ENCODE measurements at regions not wholly inside any gene's neighbourhood (a gene's known extent, or its start where the extent isn't known, plus 50 kb on each side); places are given as distances from the start of the nearest gene placed in this dataset.

GRCh38 chr7:118699222-118699621 lies 474.7 kb downstream of the ANKRD7 start:
- no peak for DNase-seq
- intact Hi-C loops (cut with DNase I; ENCODE audit: low total_unique reads) = no loop called here
- Histone ChIP-seq H3K9me3 (no peaks in the 10 kb centered on the region), H3K4me1 (no peaks in the 10 kb centered on the region), H3K27me3 (no peaks in the 10 kb centered on the region), H3K4me3 (no peak overlapping the region), H3K36me3 (no peaks in the 10 kb centered on the region), H3K27ac (no peak overlapping the region)
- no peak for TF ChIP-seq CTCF (IDR thresholded peaks at IDR 0.05)
- TF ChIP-seq POLR2A (IDR thresholded peaks at IDR 0.05) = no peak

DNA sequence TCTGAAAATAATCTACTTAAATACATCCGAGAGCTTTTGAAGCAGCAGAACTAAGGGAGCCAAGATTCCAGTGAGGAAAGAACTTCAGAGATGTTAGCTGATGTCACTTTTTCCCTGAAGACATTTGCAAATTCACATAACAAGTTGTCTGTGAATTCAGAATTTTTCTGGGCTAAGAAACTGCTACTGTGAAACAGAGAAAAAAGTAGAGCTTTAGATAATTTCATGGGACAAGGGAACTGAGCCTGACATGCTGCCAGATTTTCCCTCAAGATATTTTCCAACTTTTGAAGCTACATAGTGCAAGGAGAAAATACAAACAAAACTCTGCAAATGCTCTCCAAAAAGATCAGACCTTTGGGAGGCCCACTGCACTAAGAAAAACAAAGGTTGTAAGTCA lies 484.2 kb downstream of the ANKRD7 start:
- Histone ChIP-seq H3K9me3 (no peaks in the 10 kb centered on the region), H3K4me3 (no peak overlapping the region), H3K27me3 (no peaks in the 10 kb centered on the region), H3K36me3 (no peaks in the 10 kb centered on the region), H3K27ac (no peak overlapping the region), H3K4me1 (no peaks in the 10 kb centered on the region)
- intact Hi-C loops (cut with DNase I; ENCODE audit: low total_unique reads) = no loop called here
- TF ChIP-seq POLR2A (IDR thresholded peaks at IDR 0.05) = no peak
- TF ChIP-seq CTCF (IDR thresholded peaks at IDR 0.05) = no peak
- DNase-seq = no peak

GRCh38 chr7:118711688-118712087 lies 487.2 kb downstream of the ANKRD7 start:
- no peaks in the 10 kb centered on the region for H3K4me1 ChIP-seq
- TF ChIP-seq CTCF (IDR thresholded peaks at IDR 0.05) (no peak), POLR2A (IDR thresholded peaks at IDR 0.05) (no peak)
- H3K27me3 ChIP-seq = no peaks in the 10 kb centered on the region
- no peaks in the 10 kb centered on the region for H3K9me3 ChIP-seq
- no peak overlapping the region for H3K4me3 ChIP-seq
- no peak for DNase-seq
- intact Hi-C loops (cut with DNase I; ENCODE audit: low total_unique reads) = no loop called here
- H3K27ac ChIP-seq = no peak overlapping the region
- no peaks in the 10 kb centered on the region for H3K36me3 ChIP-seq

DNA sequence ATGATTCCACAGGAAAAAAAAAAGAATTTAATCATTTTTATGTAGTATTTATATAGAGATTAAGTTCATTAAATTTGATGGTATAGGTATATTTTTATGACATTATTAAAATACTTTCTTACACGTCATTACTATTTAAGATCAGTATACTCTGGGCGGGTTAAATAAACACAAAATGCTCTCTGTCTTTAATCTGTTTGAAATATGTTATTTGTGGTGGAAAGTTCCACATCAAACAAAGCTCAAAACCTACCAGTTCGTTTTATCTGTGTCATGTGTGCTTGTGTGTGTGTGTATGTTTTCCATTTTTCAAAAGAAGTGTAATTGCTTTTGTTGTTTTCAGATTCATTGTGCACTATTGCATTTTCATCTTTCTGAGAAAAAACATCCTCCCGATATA lies 488.5 kb downstream of the ANKRD7 start:
- intact Hi-C loops (cut with DNase I; ENCODE audit: low total_unique reads) = no loop called here
- no peaks in the 10 kb centered on the region for H3K27me3 ChIP-seq

DNA sequence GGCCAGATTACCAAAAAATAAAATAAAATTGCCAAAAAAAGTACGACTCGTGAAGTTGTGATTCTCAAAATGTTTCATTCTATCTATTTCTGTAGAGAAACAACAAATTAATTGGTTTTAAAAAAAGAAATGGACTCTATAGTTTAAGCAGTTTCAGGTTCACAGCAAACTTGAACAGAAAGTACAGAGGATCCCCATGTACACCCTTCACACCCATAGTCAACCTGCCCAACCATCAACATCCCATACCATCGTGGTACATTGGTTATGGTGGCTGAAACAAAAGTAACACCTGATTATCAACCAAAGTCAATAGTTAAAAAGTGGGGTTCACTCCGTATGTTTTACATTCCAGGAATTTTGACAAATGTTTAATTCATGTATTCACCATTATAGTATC lies 496.1 kb downstream of the ANKRD7 start:
- Histone ChIP-seq H3K9me3 (no peaks in the 10 kb centered on the region), H3K4me3 (no peak overlapping the region), H3K36me3 (no peaks in the 10 kb centered on the region), H3K4me1 (no peaks in the 10 kb centered on the region), H3K27me3 (no peaks in the 10 kb centered on the region), H3K27ac (no peak overlapping the region)
- DNase-seq = no peak
- no peak for TF ChIP-seq CTCF (IDR thresholded peaks at IDR 0.05)
- TF ChIP-seq POLR2A (IDR thresholded peaks at IDR 0.05) = no peak
- intact Hi-C loops (cut with DNase I; ENCODE audit: low total_unique reads) = no loop called here

More for the DNA sequence above, 488.5 kb downstream of the ANKRD7 start:
- Histone ChIP-seq H3K4me3 (no peak overlapping the region), H3K27ac (no peak overlapping the region), H3K36me3 (no peaks in the 10 kb centered on the region), H3K9me3 (no peaks in the 10 kb centered on the region), H3K4me1 (no peaks in the 10 kb centered on the region)
- no peak for DNase-seq
- TF ChIP-seq POLR2A (IDR thresholded peaks at IDR 0.05) = no peak
- no peak for TF ChIP-seq CTCF (IDR thresholded peaks at IDR 0.05)
